ENCODE measurements at regions not wholly inside any gene's neighbourhood (a gene's known extent, or its start where the extent isn't known, plus 50 kb on each side); places are given as distances from the start of the nearest gene placed in this dataset.

DNA sequence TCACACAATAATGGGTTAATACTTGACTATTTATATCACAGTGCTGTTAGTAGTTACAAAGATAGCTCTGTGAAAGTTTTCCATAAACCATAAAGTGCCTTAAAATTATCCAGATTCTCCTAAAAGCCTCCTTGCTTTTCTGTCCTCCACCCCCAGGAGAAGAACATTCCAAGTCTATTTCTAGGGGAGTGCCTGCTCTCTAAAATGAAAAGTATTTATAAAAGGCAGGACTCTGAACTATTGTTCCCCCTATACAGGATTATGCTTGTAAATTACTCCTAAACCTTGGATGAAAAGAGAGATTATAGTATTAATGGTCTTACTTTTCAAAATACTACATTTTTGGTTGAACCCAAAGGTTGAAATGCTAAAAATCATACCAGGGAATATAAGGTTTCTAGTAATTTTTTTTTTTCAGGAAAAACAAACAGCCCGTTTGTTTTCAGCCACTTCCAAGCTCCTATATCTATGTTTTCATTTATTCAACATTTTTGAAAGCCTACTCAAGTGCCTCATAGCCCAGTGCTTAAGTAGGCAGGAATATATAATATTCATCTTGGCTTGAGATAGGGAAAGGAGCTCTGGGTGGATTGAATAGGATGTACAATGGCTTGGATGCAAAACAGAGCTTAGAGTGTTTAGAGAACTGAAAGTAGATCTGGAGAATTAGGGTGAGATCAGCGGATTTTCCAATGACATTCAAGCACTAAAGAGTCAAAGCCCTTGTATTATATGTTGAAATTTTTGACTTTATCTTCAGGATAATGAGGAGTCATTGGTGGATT lies 320.7 kb downstream of the GPR37 start:
- TF ChIP-seq, protein P1, sequence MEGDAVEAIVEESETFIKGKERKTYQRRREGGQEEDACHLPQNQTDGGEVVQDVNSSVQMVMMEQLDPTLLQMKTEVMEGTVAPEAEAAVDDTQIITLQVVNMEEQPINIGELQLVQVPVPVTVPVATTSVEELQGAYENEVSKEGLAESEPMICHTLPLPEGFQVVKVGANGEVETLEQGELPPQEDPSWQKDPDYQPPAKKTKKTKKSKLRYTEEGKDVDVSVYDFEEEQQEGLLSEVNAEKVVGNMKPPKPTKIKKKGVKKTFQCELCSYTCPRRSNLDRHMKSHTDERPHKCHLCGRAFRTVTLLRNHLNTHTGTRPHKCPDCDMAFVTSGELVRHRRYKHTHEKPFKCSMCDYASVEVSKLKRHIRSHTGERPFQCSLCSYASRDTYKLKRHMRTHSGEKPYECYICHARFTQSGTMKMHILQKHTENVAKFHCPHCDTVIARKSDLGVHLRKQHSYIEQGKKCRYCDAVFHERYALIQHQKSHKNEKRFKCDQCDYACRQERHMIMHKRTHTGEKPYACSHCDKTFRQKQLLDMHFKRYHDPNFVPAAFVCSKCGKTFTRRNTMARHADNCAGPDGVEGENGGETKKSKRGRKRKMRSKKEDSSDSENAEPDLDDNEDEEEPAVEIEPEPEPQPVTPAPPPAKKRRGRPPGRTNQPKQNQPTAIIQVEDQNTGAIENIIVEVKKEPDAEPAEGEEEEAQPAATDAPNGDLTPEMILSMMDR (IDR thresholded peaks at IDR 0.05): no peak
- TF ChIP-seq POLR2A (IDR thresholded peaks at IDR 0.05): no peak
